Neural cell (in vitro differentiated cells): ENCODE measurements at regions not wholly inside any gene's neighbourhood (a gene's known extent, or its start where the extent isn't known, plus 50 kb on each side); places are given as distances from the start of the nearest gene placed in this dataset.

ENCODE experiments used
- H2AFZ ChIP-seq: fragments of 200-600, 300-800 bp; sonication (generic), shearing (Covaris generic); 2 replicates; pipeline ENCODE4 v1.6.0; 2014; ENCODE audit warnings: low read depth, mild to moderate bottlenecking, antibody characterized with exemption, low read length, moderate library complexity
- H3F3A ChIP-seq: fragments of 200-600 bp; shearing (Covaris generic); 2 replicates; pipeline ENCODE4 v1.6.1; 2016; ENCODE audit warnings: mild to moderate bottlenecking, moderate library complexity, mixed read lengths, antibody characterized with exemption, low read length; ENCODE audit not compliant: insufficient read depth, poor library complexity, severe bottlenecking
- H3K27ac ChIP-seq: fragments of 200-600, 300-800 bp; sonication (generic), shearing (Covaris generic); 2 replicates; pipeline ENCODE4 v1.5.1; 2014; ENCODE audit warnings: mild to moderate bottlenecking, low read length, moderate library complexity
- H3K27me3 ChIP-seq: fragments of 300-800, 200-600 bp; sonication (generic), shearing (Covaris generic); 2 replicates; pipeline ENCODE4 v1.6.0; 2014; ENCODE audit warnings: mild to moderate bottlenecking, low read depth, low read length, moderate library complexity; ENCODE audit not compliant: insufficient read depth
- H3K36me3 ChIP-seq: fragments of 300-800, 200-600 bp; sonication (generic), shearing (Covaris generic); 2 replicates; pipeline ENCODE4 v1.5.1; 2014; ENCODE audit warnings: mild to moderate bottlenecking, antibody characterized with exemption, low read length, moderate library complexity; ENCODE audit not compliant: insufficient read depth
- H3K4me2 ChIP-seq: fragments of 300-800, 200-600 bp; sonication (generic), shearing (Covaris generic); 2 replicates; pipeline ENCODE4 v1.6.0; 2014; ENCODE audit warnings: mild to moderate bottlenecking, low read length
- H3K4me3 ChIP-seq: fragments of 300-800, 200-600 bp; sonication (generic), shearing (Covaris generic); 2 replicates; pipeline ENCODE4 v1.5.1; 2014; ENCODE audit warnings: mild to moderate bottlenecking, low read length, moderate library complexity
- H3K79me2 ChIP-seq: fragments of 200-600 bp; shearing (Covaris generic); replicated peaks from 2 replicates; pipeline ENCODE4 v1.6.0; 2014; ENCODE audit warnings: mild to moderate bottlenecking, low read length, moderate library complexity; ENCODE audit not compliant: insufficient read depth
- H3K9ac ChIP-seq: fragments of 300-800, 200-600 bp; sonication (generic), shearing (Covaris generic); 2 replicates; pipeline ENCODE4 v1.6.1; 2016; ENCODE audit warnings: mild to moderate bottlenecking, low read length, mixed read lengths
- H3K9me2 ChIP-seq: fragments of 200-600 bp; shearing (Covaris generic); 2 replicates; pipeline ENCODE4 v1.6.1; 2016; ENCODE audit warnings: mild to moderate bottlenecking, low read length, mixed read lengths; ENCODE audit not compliant: insufficient read depth
- H3K9me3 ChIP-seq: fragments of 200-600, 300-800 bp; sonication (generic), shearing (Covaris generic); 2 replicates; pipeline ENCODE4 v1.6.1; 2016; ENCODE audit warnings: mild to moderate bottlenecking, mixed run types, low read length, moderate library complexity, mixed read lengths
- H4K20me1 ChIP-seq: fragments of 200-600 bp; shearing (Covaris generic); 2 replicates; pipeline ENCODE4 v1.6.1; 2016; ENCODE audit warnings: mild to moderate bottlenecking, mixed run types; ENCODE audit not compliant: insufficient read depth
- CTCF ChIP-seq: fragments of 450-650 bp; IDR thresholded peaks from 2 replicates; pipeline ENCODE4 v1.5.1; 2014; ENCODE audit warnings: antibody characterized with exemption, mild to moderate bottlenecking, moderate library complexity; ENCODE audit not compliant: poor library complexity, severe bottlenecking
- EP300 ChIP-seq: fragments of 450-650 bp; conservative IDR thresholded peaks from 2 replicates; pipeline ENCODE4 v1.6.1; 2014; ENCODE audit warnings: antibody characterized with exemption, mild to moderate bottlenecking, moderate library complexity; ENCODE audit not compliant: poor library complexity, severe bottlenecking
- EZH2 ChIP-seq: fragments of 200-600, 300-800 bp; shearing (Covaris generic), sonication (generic); IDR thresholded peaks from 2 replicates; pipeline ENCODE4 v1.6.1; 2014; ENCODE audit warnings: antibody characterized with exemption, low read length, borderline replicate concordance, mild to moderate bottlenecking; ENCODE audit not compliant: insufficient read depth, poor library complexity, severe bottlenecking
- MXI1 ChIP-seq: fragments of 450-650 bp; conservative IDR thresholded peaks from 2 replicates; pipeline ENCODE4 v1.6.1; 2014; ENCODE audit warnings: antibody characterized with exemption, mild to moderate bottlenecking; ENCODE audit not compliant: poor library complexity, severe bottlenecking
- POLR2AphosphoS5 ChIP-seq: IDR thresholded peaks from 2 replicates; pipeline ENCODE4 v1.6.1; 2012
- RAD21 ChIP-seq: fragments of 450-650 bp; conservative IDR thresholded peaks from 2 replicates; pipeline ENCODE4 v1.6.1; 2014; ENCODE audit warnings: antibody characterized with exemption, mild to moderate bottlenecking, moderate library complexity
- REST ChIP-seq: IDR thresholded peaks from 2 replicates; pipeline ENCODE4 v1.6.1; 2012; ENCODE audit warnings: borderline replicate concordance
- SMC3 ChIP-seq: fragments of 450-650 bp; conservative IDR thresholded peaks from 2 replicates; pipeline ENCODE4 v1.6.1; 2014; ENCODE audit warnings: antibody characterized with exemption, mild to moderate bottlenecking, moderate library complexity; ENCODE audit not compliant: poor library complexity
- TAF1 ChIP-seq: IDR thresholded peaks from 2 replicates; pipeline ENCODE4 v1.6.1; 2012; ENCODE audit warnings: low read depth

GRCh38 chr22:49380095-49380827, 447.4 kb downstream of the BRD1 start:
- H3F3A ChIP-seq, result no peaks in the 10 kb centered on the region
- no peaks in the 10 kb centered on the region for H3K9me2 ChIP-seq
- H2AFZ ChIP-seq, result no peak overlapping the region
- H3K9ac ChIP-seq, result no peak overlapping the region
- no peaks in the 10 kb centered on the region for H3K27me3 ChIP-seq
- H3K9me3 ChIP-seq, result no peaks in the 10 kb centered on the region
- no peaks in the 10 kb centered on the region for H3K36me3 ChIP-seq
- H3K79me2 ChIP-seq, result no peaks in the 10 kb centered on the region
- TF ChIP-seq SMC3, result no peak
- TF ChIP-seq RAD21, result no peak
- TF ChIP-seq TAF1, result no peak
- no peak for TF ChIP-seq MXI1
- no peak for TF ChIP-seq CTCF
- TF ChIP-seq EP300, result no peak
- no peak for TF ChIP-seq EZH2
- no peak for TF ChIP-seq REST
- no peak overlapping the region for H3K4me2 ChIP-seq
- H3K27ac ChIP-seq, result no peak overlapping the region
- H4K20me1 ChIP-seq, result no peaks in the 10 kb centered on the region
- H3K4me3 ChIP-seq, result no peak overlapping the region

- Histone ChIP-seq H3K4me3 (no peak overlapping the region), H3K4me2 (no peak overlapping the region), H4K20me1 (no peaks in the 10 kb centered on the region), H3K9me2 (no peaks in the 10 kb centered on the region), H3K79me2 (no peaks in the 10 kb centered on the region), H3K27me3 (no peaks in the 10 kb centered on the region), H2AFZ (no peak overlapping the region), H3K36me3 (no peaks in the 10 kb centered on the region), H3K9me3 (no peaks in the 10 kb centered on the region), H3K9ac (no peak overlapping the region), H3F3A (no peaks in the 10 kb centered on the region), H3K27ac (no peak overlapping the region)
- TF ChIP-seq REST, result no peak
- no peak for TF ChIP-seq MXI1
- no peak for TF ChIP-seq SMC3
- no peak for TF ChIP-seq EP300
- no peak for TF ChIP-seq EZH2
- no peak for TF ChIP-seq POLR2AphosphoS5
- no peak for TF ChIP-seq RAD21
- no peak for TF ChIP-seq CTCF
- TF ChIP-seq TAF1, result no peak
Observed at GRCh38 chr22:49377306-49377705, 450.4 kb downstream of the BRD1 start.
